ENCODE measurements at regions not wholly inside any gene's neighbourhood (a gene's known extent, or its start where the extent isn't known, plus 50 kb on each side); places are given as distances from the start of the nearest gene placed in this dataset.

- Histone ChIP-seq H3K4me1 (ENCODE audit: control insufficient read depth in 2 of 2, insufficient read depth in 2 of 2, low read length in 1 of 2) (no peaks in the 10 kb centered on the region), H3K9me3 (ENCODE audit: control insufficient read depth in 2 of 2, insufficient read depth in 1 of 2, low read depth in 1 of 2, low read length in 1 of 2) (peaks cover 0 to 2% of the 10 kb centered on the region in 2 donors), H3K27ac (ENCODE audit: low read depth in 2 of 2, low read length in 1 of 2) (no peak overlapping the region), H3K36me3 (ENCODE audit: control insufficient read depth in 2 of 2, insufficient read depth in 2 of 2, low read length in 1 of 2) (no peaks in the 10 kb centered on the region), H3K27me3 (ENCODE audit: control insufficient read depth in 1 of 2, insufficient read depth in 2 of 2, low read length in 2 of 2) (no peaks in the 10 kb centered on the region), H3K4me3 (ENCODE audit: low read depth in 1 of 2, low read length in 2 of 2) (no peak overlapping the region)
- WGBS, 2 donors: 96 to 100% methylated on average over 1 of the region's 1 CpG
Observed at GRCh38 chr18:76232010-76232409, 263.0 kb downstream of the ZNF516 start.

DNA sequence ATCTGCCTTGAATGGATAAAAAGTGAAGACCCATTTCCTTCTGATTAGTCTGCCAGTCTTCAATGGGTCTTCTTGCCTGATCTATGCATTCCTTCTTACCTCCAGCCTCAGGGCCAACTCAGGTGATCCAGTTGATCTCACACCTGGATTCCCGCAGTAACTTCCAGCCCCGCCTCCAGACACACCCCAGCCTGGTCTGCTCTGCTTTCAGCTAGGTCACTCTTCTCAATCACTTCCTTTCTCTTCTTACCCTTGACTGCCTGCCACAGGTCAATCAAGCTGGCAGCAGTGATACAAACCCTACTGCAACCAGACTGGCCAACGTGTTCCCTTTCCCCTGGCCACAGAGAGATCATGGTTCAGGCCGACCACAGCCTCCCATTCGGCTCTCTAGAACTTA is 263.6 kb downstream of the ZNF516 start:
- 77 to 84% methylated on average over 5 of the region's 5 CpGs for WGBS, 2 donors
- H3K36me3 ChIP-seq (ENCODE audit: control insufficient read depth in 2 of 2, insufficient read depth in 2 of 2, low read length in 1 of 2): no peaks in the 10 kb centered on the region
- no peak overlapping the region for H3K4me3 ChIP-seq (ENCODE audit: low read depth in 1 of 2, low read length in 2 of 2)
- peaks cover 0 to 2% of the 10 kb centered on the region in 2 donors for H3K9me3 ChIP-seq (ENCODE audit: control insufficient read depth in 2 of 2, insufficient read depth in 1 of 2, low read depth in 1 of 2, low read length in 1 of 2)
- no peak overlapping the region for H3K27ac ChIP-seq (ENCODE audit: low read depth in 2 of 2, low read length in 1 of 2)
- H3K27me3 ChIP-seq (ENCODE audit: control insufficient read depth in 1 of 2, insufficient read depth in 2 of 2, low read length in 2 of 2): no peaks in the 10 kb centered on the region
- H3K4me1 ChIP-seq (ENCODE audit: control insufficient read depth in 2 of 2, insufficient read depth in 2 of 2, low read length in 1 of 2): no peaks in the 10 kb centered on the region

DNA sequence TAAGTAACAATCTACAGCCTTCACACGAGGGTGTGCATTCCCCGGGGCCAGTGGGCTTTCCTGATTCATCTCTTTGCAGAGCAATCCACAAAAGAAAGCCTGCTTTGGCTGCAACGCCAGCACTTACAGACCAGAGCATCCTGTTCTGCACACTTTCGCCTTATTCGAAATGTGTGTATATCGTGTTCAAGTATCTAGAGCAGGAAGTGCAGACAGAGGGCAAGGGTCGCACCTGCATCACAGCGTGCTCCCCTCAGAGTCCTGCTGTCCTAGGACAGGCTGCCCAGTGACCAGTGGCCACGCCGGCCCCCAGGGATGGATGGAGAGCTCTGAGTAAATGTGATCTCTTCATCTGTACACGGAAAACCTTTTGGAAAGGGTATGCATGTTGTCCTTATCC is 264.3 kb downstream of the ZNF516 start:
- Histone ChIP-seq H3K9me3 (ENCODE audit: control insufficient read depth in 2 of 2, insufficient read depth in 1 of 2, low read depth in 1 of 2, low read length in 1 of 2) (peaks cover 0 to 2% of the 10 kb centered on the region in 2 donors), H3K36me3 (ENCODE audit: control insufficient read depth in 2 of 2, insufficient read depth in 2 of 2, low read length in 1 of 2) (no peaks in the 10 kb centered on the region), H3K27me3 (ENCODE audit: control insufficient read depth in 1 of 2, insufficient read depth in 2 of 2, low read length in 2 of 2) (no peaks in the 10 kb centered on the region), H3K4me1 (ENCODE audit: control insufficient read depth in 2 of 2, insufficient read depth in 2 of 2, low read length in 1 of 2) (no peaks in the 10 kb centered on the region), H3K4me3 (ENCODE audit: low read depth in 1 of 2, low read length in 2 of 2) (no peak overlapping the region), H3K27ac (ENCODE audit: low read depth in 2 of 2, low read length in 1 of 2) (no peak overlapping the region)
- WGBS, 2 donors: 63 to 65% methylated on average over 11 of the region's 11 CpGs

- peaks cover 0 to 2% of the 10 kb centered on the region in 2 donors for H3K9me3 ChIP-seq (ENCODE audit: control insufficient read depth in 2 of 2, insufficient read depth in 1 of 2, low read depth in 1 of 2, low read length in 1 of 2)
- H3K36me3 ChIP-seq (ENCODE audit: control insufficient read depth in 2 of 2, insufficient read depth in 2 of 2, low read length in 1 of 2): no peaks in the 10 kb centered on the region
- H3K27ac ChIP-seq (ENCODE audit: low read depth in 2 of 2, low read length in 1 of 2): no peak overlapping the region
- no peaks in the 10 kb centered on the region for H3K4me1 ChIP-seq (ENCODE audit: control insufficient read depth in 2 of 2, insufficient read depth in 2 of 2, low read length in 1 of 2)
- H3K4me3 ChIP-seq (ENCODE audit: low read depth in 1 of 2, low read length in 2 of 2): no peak overlapping the region
- no peaks in the 10 kb centered on the region for H3K27me3 ChIP-seq (ENCODE audit: control insufficient read depth in 1 of 2, insufficient read depth in 2 of 2, low read length in 2 of 2)
- 78 to 79% methylated on average over 7 of the region's 7 CpGs for WGBS, 2 donors
Observed at GRCh38 chr18:76228716-76229115, 266.3 kb downstream of the ZNF516 start.

DNA sequence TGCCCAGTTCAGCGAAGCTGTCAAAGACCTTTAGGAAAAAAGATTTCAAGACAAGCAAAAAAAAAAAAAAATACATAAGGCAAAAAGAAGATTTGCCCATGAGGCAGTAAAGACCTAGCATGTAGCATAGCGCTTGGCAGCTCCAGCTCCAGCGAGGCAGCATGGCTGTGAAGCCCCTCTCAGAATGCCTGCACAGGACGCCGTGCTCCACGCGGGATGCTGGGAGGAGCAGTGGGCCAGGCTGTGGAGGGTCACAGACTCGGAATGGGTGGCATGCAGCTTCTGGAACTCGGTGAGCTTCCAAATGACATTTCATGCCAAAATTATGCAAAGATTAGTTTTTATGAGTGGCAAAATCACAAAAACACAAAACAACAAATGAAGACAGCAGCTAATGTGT is 267.3 kb downstream of the ZNF516 start:
- H3K27ac ChIP-seq (ENCODE audit: low read depth in 2 of 2, low read length in 1 of 2): no peak overlapping the region
- 82 to 83% methylated on average over 9 of the region's 9 CpGs for WGBS, 2 donors
- H3K9me3 ChIP-seq (ENCODE audit: control insufficient read depth in 2 of 2, insufficient read depth in 1 of 2, low read depth in 1 of 2, low read length in 1 of 2): peaks cover 0 to 2% of the 10 kb centered on the region in 2 donors
- H3K27me3 ChIP-seq (ENCODE audit: control insufficient read depth in 1 of 2, insufficient read depth in 2 of 2, low read length in 2 of 2): no peaks in the 10 kb centered on the region
- no peaks in the 10 kb centered on the region for H3K4me1 ChIP-seq (ENCODE audit: control insufficient read depth in 2 of 2, insufficient read depth in 2 of 2, low read length in 1 of 2)
- no peaks in the 10 kb centered on the region for H3K36me3 ChIP-seq (ENCODE audit: control insufficient read depth in 2 of 2, insufficient read depth in 2 of 2, low read length in 1 of 2)
- H3K4me3 ChIP-seq (ENCODE audit: low read depth in 1 of 2, low read length in 2 of 2): no peak overlapping the region

GRCh38 chr18:76223403-76223802 is 271.6 kb downstream of the ZNF516 start:
- no peaks in the 10 kb centered on the region for H3K4me1 ChIP-seq (ENCODE audit: control insufficient read depth in 2 of 2, insufficient read depth in 2 of 2, low read length in 1 of 2)
- H3K4me3 ChIP-seq (ENCODE audit: low read depth in 1 of 2, low read length in 2 of 2): no peak overlapping the region
- no peaks in the 10 kb centered on the region for H3K9me3 ChIP-seq (ENCODE audit: control insufficient read depth in 2 of 2, insufficient read depth in 1 of 2, low read depth in 1 of 2, low read length in 1 of 2)
- no peaks in the 10 kb centered on the region for H3K27me3 ChIP-seq (ENCODE audit: control insufficient read depth in 1 of 2, insufficient read depth in 2 of 2, low read length in 2 of 2)
- H3K27ac ChIP-seq (ENCODE audit: low read depth in 2 of 2, low read length in 1 of 2): no peak overlapping the region
- WGBS, 2 donors: 90 to 95% methylated on average over 8 of the region's 8 CpGs
- H3K36me3 ChIP-seq (ENCODE audit: control insufficient read depth in 2 of 2, insufficient read depth in 2 of 2, low read length in 1 of 2): no peaks in the 10 kb centered on the region

GRCh38 chr18:76219023-76219422 is 276.0 kb downstream of the ZNF516 start:
- Histone ChIP-seq H3K4me3 (ENCODE audit: low read depth in 1 of 2, low read length in 2 of 2) (no peak overlapping the region), H3K4me1 (ENCODE audit: control insufficient read depth in 2 of 2, insufficient read depth in 2 of 2, low read length in 1 of 2) (no peaks in the 10 kb centered on the region), H3K36me3 (ENCODE audit: control insufficient read depth in 2 of 2, insufficient read depth in 2 of 2, low read length in 1 of 2) (no peaks in the 10 kb centered on the region), H3K27me3 (ENCODE audit: control insufficient read depth in 1 of 2, insufficient read depth in 2 of 2, low read length in 2 of 2) (no peaks in the 10 kb centered on the region), H3K9me3 (ENCODE audit: control insufficient read depth in 2 of 2, insufficient read depth in 1 of 2, low read depth in 1 of 2, low read length in 1 of 2) (peaks cover 0 to 2% of the 10 kb centered on the region in 2 donors), H3K27ac (ENCODE audit: low read depth in 2 of 2, low read length in 1 of 2) (no peak overlapping the region)
- WGBS, 2 donors: 72 to 75% methylated on average over 8 of the region's 8 CpGs

DNA sequence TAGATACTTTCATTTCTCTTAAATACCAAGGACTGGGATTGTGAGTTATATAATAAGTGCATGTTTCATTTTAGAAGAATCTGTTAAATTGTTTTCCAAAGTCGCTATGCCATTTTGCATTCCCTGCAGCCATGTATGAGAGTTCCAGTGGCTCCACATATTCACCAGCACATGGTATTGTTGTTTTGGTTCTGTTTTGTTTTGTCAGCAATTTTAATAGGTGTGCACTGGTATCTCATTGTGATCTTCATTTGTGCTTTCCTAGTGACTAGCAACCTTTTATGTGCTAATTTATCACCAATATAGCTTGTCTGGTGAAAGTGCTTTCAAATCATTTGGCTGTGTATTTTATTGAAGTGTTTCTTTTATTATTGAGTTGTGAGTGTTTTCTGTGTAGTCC is 278.9 kb downstream of the ZNF516 start:
- WGBS, 2 donors: 87 to 90% methylated on average over 1 of the region's 1 CpG

DNA sequence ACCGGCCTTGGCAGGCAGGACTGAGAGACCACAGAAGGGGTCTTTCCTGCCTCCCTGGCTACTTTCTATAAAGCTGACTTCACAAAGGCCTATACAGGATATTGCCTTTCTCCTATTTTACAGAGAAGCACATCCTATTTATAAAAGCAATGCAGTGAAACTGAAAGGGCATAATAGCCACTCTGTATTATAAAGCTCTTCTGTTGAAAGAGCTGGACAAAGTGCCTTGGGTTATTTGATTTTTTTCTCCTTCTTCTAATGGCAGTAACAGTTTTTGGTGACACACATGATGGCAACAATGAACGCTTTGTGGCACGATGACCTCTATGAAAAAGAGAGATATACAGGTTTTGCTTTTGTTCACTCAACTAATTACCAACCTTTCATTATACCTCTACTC is 281.1 kb downstream of the ZNF516 start:
- Histone ChIP-seq H3K9me3 (ENCODE audit: control insufficient read depth in 2 of 2, insufficient read depth in 1 of 2, low read depth in 1 of 2, low read length in 1 of 2) (peaks cover 0 to 2% of the 10 kb centered on the region in 2 donors), H3K4me1 (ENCODE audit: control insufficient read depth in 2 of 2, insufficient read depth in 2 of 2, low read length in 1 of 2) (no peaks in the 10 kb centered on the region), H3K36me3 (ENCODE audit: control insufficient read depth in 2 of 2, insufficient read depth in 2 of 2, low read length in 1 of 2) (no peaks in the 10 kb centered on the region)

More for the DNA sequence above, 278.9 kb downstream of the ZNF516 start:
- Histone ChIP-seq H3K4me3 (ENCODE audit: low read depth in 1 of 2, low read length in 2 of 2) (no peak overlapping the region), H3K9me3 (ENCODE audit: control insufficient read depth in 2 of 2, insufficient read depth in 1 of 2, low read depth in 1 of 2, low read length in 1 of 2) (peaks cover 0 to 2% of the 10 kb centered on the region in 2 donors), H3K4me1 (ENCODE audit: control insufficient read depth in 2 of 2, insufficient read depth in 2 of 2, low read length in 1 of 2) (no peaks in the 10 kb centered on the region), H3K36me3 (ENCODE audit: control insufficient read depth in 2 of 2, insufficient read depth in 2 of 2, low read length in 1 of 2) (no peaks in the 10 kb centered on the region), H3K27ac (ENCODE audit: low read depth in 2 of 2, low read length in 1 of 2) (no peak overlapping the region), H3K27me3 (ENCODE audit: control insufficient read depth in 1 of 2, insufficient read depth in 2 of 2, low read length in 2 of 2) (no peaks in the 10 kb centered on the region)

DNA sequence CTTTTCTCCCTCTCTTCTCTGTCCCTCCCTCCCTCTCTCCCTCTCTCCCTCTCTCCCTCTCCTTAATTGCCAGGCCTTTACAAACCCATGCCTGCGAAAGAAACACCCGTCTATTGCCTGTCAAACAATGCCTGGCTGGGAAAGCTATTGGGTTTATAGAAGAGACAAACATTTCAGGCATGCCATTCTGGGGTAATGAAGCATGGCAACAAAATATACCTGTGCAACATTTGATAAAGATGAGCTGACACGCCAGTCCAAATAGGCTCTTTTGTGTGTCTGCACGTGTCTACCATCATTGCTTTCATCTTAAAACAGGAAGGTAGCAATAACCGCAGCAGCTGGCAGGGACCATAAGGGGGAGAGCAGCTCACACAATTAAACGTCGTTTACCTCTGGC is 282.1 kb downstream of the ZNF516 start:
- H3K4me1 ChIP-seq (ENCODE audit: control insufficient read depth in 2 of 2, insufficient read depth in 2 of 2, low read length in 1 of 2): no peaks in the 10 kb centered on the region
- no peak overlapping the region for H3K4me3 ChIP-seq (ENCODE audit: low read depth in 1 of 2, low read length in 2 of 2)
- peaks cover 0 to 2% of the 10 kb centered on the region in 2 donors for H3K9me3 ChIP-seq (ENCODE audit: control insufficient read depth in 2 of 2, insufficient read depth in 1 of 2, low read depth in 1 of 2, low read length in 1 of 2)
- 27 to 37% methylated on average over 7 of the region's 7 CpGs for WGBS, 2 donors
- no peak overlapping the region for H3K27ac ChIP-seq (ENCODE audit: low read depth in 2 of 2, low read length in 1 of 2)
- H3K27me3 ChIP-seq (ENCODE audit: control insufficient read depth in 1 of 2, insufficient read depth in 2 of 2, low read length in 2 of 2): no peaks in the 10 kb centered on the region
- H3K36me3 ChIP-seq (ENCODE audit: control insufficient read depth in 2 of 2, insufficient read depth in 2 of 2, low read length in 1 of 2): no peaks in the 10 kb centered on the region

More for the DNA sequence above, 281.1 kb downstream of the ZNF516 start:
- 84 to 95% methylated on average over 3 of the region's 3 CpGs for WGBS, 2 donors
- Histone ChIP-seq H3K27me3 (ENCODE audit: control insufficient read depth in 1 of 2, insufficient read depth in 2 of 2, low read length in 2 of 2) (no peaks in the 10 kb centered on the region), H3K4me3 (ENCODE audit: low read depth in 1 of 2, low read length in 2 of 2) (no peak overlapping the region), H3K27ac (ENCODE audit: low read depth in 2 of 2, low read length in 1 of 2) (no peak overlapping the region)
